H1 (cell line): ENCODE measurements at regions not wholly inside any gene's neighbourhood (a gene's known extent, or its start where the extent isn't known, plus 50 kb on each side); places are given as distances from the start of the nearest gene placed in this dataset.

Source experiments
- CTCF ChIA-PET: fragments of 300-600 bp; sonication (Branson Sonifier 250); formaldehyde crosslinking; loops from one replicate; lab custom pipeline; 2021; ENCODE audit not compliant: partially characterized antibody; lab: Charles Lee
- POLR2A ChIA-PET: fragments of 300-600 bp; sonication (Branson Sonifier 250); formaldehyde crosslinking; loops from one replicate; lab custom pipeline; 2021; ENCODE audit warnings: inconsistent platforms; ENCODE audit not compliant: partially characterized antibody; lab: Charles Lee
- DNase-seq, 2 experiments: peaks; one replicate each; pipeline versions ENCODE4 v3.0.0 to v3.0.0-alpha.2; 2010 to 2022; ENCODE audit warnings: low spot score in 2 of 2, low read depth in 1 of 2, mixed read lengths in 1 of 2
- FAIRE-seq: peaks from 2 replicates; lab custom pipeline; 2011; peaks lifted over from hg19 to GRCh38; lab: Jason Lieb, UNC
- H2AFZ ChIP-seq: 2 replicates; pipeline ENCODE4 v1.8.1; 2012; ENCODE audit warnings: low read length, inconsistent platforms
- H2AK5ac ChIP-seq: 2 replicates; pipeline ENCODE4 v1.6.1; 2013; ENCODE audit warnings: low read depth, low read length
- H2BK120ac ChIP-seq: replicated peaks from 2 replicates; pipeline ENCODE3; 2013; ENCODE audit warnings: low read depth, low read length, inconsistent platforms
- H2BK12ac ChIP-seq: 2 replicates; pipeline ENCODE4 v1.6.1; 2013; ENCODE audit warnings: low read depth, low read length
- H2BK15ac ChIP-seq: 2 replicates; pipeline ENCODE4 v1.6.1; 2013; ENCODE audit warnings: low read length
- H2BK20ac ChIP-seq: 2 replicates; pipeline ENCODE4 v1.6.1; 2013; ENCODE audit warnings: low read length
- H2BK5ac ChIP-seq: 2 replicates; pipeline ENCODE4 v1.6.1; 2013; ENCODE audit warnings: low read depth, low read length
- H3K14ac ChIP-seq: 2 replicates; pipeline ENCODE4 v1.6.1; 2013; ENCODE audit warnings: inconsistent platforms; ENCODE audit not compliant: insufficient read length
- H3K18ac ChIP-seq: 2 replicates; pipeline ENCODE4 v1.6.1; 2013; ENCODE audit warnings: low read length; ENCODE audit errors: extremely low read depth
- H3K23ac ChIP-seq: 2 replicates; pipeline ENCODE4 v1.6.1; 2013; ENCODE audit warnings: inconsistent platforms; ENCODE audit not compliant: insufficient read length
- H3K23me2 ChIP-seq: 2 replicates; pipeline ENCODE4 v1.6.1; 2013; ENCODE audit warnings: low read depth, low read length
- H3K27ac ChIP-seq: 2 replicates; pipeline ENCODE4 v1.6.1; 2011; ENCODE audit warnings: low read depth, low read length, inconsistent platforms
- H3K27me3 ChIP-seq, 4 experiments: replicated peaks in 1 of 4; 1 replicate in 1 of 4; 2 replicates in 3 of 4; pipeline versions ENCODE4 v1.6.1 to v1.8.1; 2011 to 2013; ENCODE audit warnings: low read length in 3 of 4, mild to moderate bottlenecking in 3 of 4, inconsistent platforms in 2 of 4, mixed read lengths in 2 of 4, moderate library complexity in 1 of 4; ENCODE audit not compliant: control insufficient read depth in 3 of 4, insufficient read depth in 3 of 4; ENCODE audit errors: extremely low read depth in 1 of 4
- H3K36me3 ChIP-seq, 4 experiments: 2 replicates each; pipeline versions ENCODE4 v1.6.1 to v1.8.1; 2011 to 2013; ENCODE audit warnings: mild to moderate bottlenecking in 4 of 4, low read length in 3 of 4, moderate library complexity in 2 of 4, control low read depth in 1 of 4, inconsistent platforms in 1 of 4; ENCODE audit not compliant: insufficient read depth in 4 of 4, control insufficient read depth in 2 of 4
- H3K4ac ChIP-seq: replicated peaks from 2 replicates; pipeline ENCODE3; 2013; ENCODE audit warnings: low read length, low read depth, mixed read lengths, inconsistent platforms; ENCODE audit not compliant: insufficient read length
- H3K4me1 ChIP-seq, 4 experiments: replicated peaks in 1 of 4; 1 replicate in 1 of 4; 2 replicates in 3 of 4; pipeline versions ENCODE4 v1.6.1 to v1.8.1; 2011 to 2013; ENCODE audit warnings: low read length in 3 of 4, inconsistent platforms in 2 of 4, mixed read lengths in 1 of 4; ENCODE audit not compliant: insufficient read depth in 4 of 4, control insufficient read depth in 3 of 4
- H3K4me2 ChIP-seq, 2 experiments: 2 replicates each; pipeline versions ENCODE4 v1.6.1 to v1.8.1; 2011 to 2013; ENCODE audit warnings: low read depth in 2 of 2, low read length in 2 of 2, control low read depth in 1 of 2, inconsistent platforms in 1 of 2, mild to moderate bottlenecking in 1 of 2; ENCODE audit not compliant: insufficient read depth in 1 of 2
- H3K4me3 ChIP-seq, 4 experiments: fragments of 200-600, 300-600 bp in 1 of 4; sonication (generic), shearing (Covaris generic), sonication (Bioruptor Twin) in 1 of 4; 2 replicates each; pipeline versions ENCODE4 v1.5.1 to v1.8.1; 2011 to 2016; ENCODE audit warnings: low read length in 4 of 4, low read depth in 3 of 4, control low read depth in 2 of 4, inconsistent platforms in 2 of 4, mild to moderate bottlenecking in 2 of 4, mixed read lengths in 1 of 4, moderate library complexity in 1 of 4; ENCODE audit not compliant: insufficient read depth in 2 of 4; ENCODE audit errors: extremely low read depth in 1 of 4
- H3K56ac ChIP-seq: replicated peaks from 2 replicates; pipeline ENCODE3; 2013; ENCODE audit warnings: low read depth, mild to moderate bottlenecking, mixed read lengths, low read length, inconsistent platforms; ENCODE audit not compliant: insufficient read length
- H3K79me1 ChIP-seq: 2 replicates; pipeline ENCODE4 v1.6.1; 2013; ENCODE audit warnings: low read depth, low read length, control low read depth
- H3K79me2 ChIP-seq, 2 experiments: 2 replicates each; pipeline versions ENCODE4 v1.6.1 to v1.8.1; 2012 to 2013; ENCODE audit warnings: low read length in 2 of 2, mild to moderate bottlenecking in 2 of 2, inconsistent platforms in 1 of 2; ENCODE audit not compliant: insufficient read depth in 2 of 2, control insufficient read depth in 1 of 2
- H3K9ac ChIP-seq, 4 experiments: replicated peaks in 1 of 4; 1 replicate in 1 of 4; 2 replicates in 3 of 4; pipeline versions ENCODE4 v1.6.1 to v1.8.1; 2011 to 2013; ENCODE audit warnings: low read depth in 3 of 4, low read length in 3 of 4, control low read depth in 2 of 4, mild to moderate bottlenecking in 2 of 4, moderate library complexity in 2 of 4, inconsistent platforms in 1 of 4; ENCODE audit errors: extremely low read depth in 1 of 4
- H3K9me3 ChIP-seq, 2 experiments: 2 replicates each; pipeline versions ENCODE4 v1.6.1 to v1.8.1; 2012 to 2013; ENCODE audit warnings: mild to moderate bottlenecking in 2 of 2, moderate library complexity in 2 of 2, control low read depth in 1 of 2, inconsistent platforms in 1 of 2, low read depth in 1 of 2, low read length in 1 of 2, mixed read lengths in 1 of 2; ENCODE audit not compliant: insufficient read depth in 2 of 2
- H4K20me1 ChIP-seq, 2 experiments: replicated peaks in 1 of 2; 2 replicates each; pipeline versions ENCODE3 to v1.8.1; 2011 to 2013; ENCODE audit warnings: inconsistent platforms in 2 of 2, low read length in 2 of 2, mild to moderate bottlenecking in 1 of 2; ENCODE audit not compliant: insufficient read depth in 2 of 2, control insufficient read depth in 1 of 2
- H4K5ac ChIP-seq: 2 replicates; pipeline ENCODE4 v1.6.1; 2013; ENCODE audit warnings: low read length, low read depth, mixed read lengths, inconsistent platforms; ENCODE audit not compliant: insufficient read length
- H4K8ac ChIP-seq: 2 replicates; pipeline ENCODE4 v1.8.0; 2013; ENCODE audit warnings: mild to moderate bottlenecking, moderate library complexity, low read length, inconsistent platforms; ENCODE audit not compliant: insufficient read depth; ENCODE audit errors: extremely low read depth
- H4K91ac ChIP-seq: replicated peaks from 2 replicates; pipeline ENCODE3; 2013; ENCODE audit warnings: low read length, mixed read lengths, inconsistent platforms; ENCODE audit not compliant: insufficient read length
- RAD21 ChIP-seq, 2 experiments: IDR thresholded peaks in 1 of 2; conservative IDR thresholded peaks in 1 of 2; 2 replicates each; pipeline ENCODE4 v1.6.1; 2011; ENCODE audit warnings: low read depth in 2 of 2, low read length in 2 of 2, improper control_type of control experiment in 1 of 2, inconsistent platforms in 1 of 2, mild to moderate bottlenecking in 1 of 2, moderate library complexity in 1 of 2
- TBP ChIP-seq: IDR thresholded peaks from 2 replicates; pipeline ENCODE4 v1.6.1; 2011; ENCODE audit warnings: low read depth, low read length, improper control_type of control experiment
- WGBS, 2 experiments: shearing (Covaris generic) in 1 of 2; methylation state at CpG; one replicate each; pipeline versions ENCODE4 v1.1.6 to v1.1.7; 2013 to 2015; ENCODE audit warnings: low lambda C conversion rate in 2 of 2, mixed read lengths in 2 of 2, inconsistent platforms in 1 of 2, low coverage in 1 of 2, missing lambda C conversion rate in 1 of 2; ENCODE audit not compliant: insufficient replicate concordance in 2 of 2, insufficient coverage in 1 of 2, insufficient read length in 1 of 2; ENCODE audit errors: extremely low coverage in 1 of 2, missing lambda C conversion rate in 1 of 2; 5-methylcytosine and 5-hydroxymethylcytosine counted together

DNA sequence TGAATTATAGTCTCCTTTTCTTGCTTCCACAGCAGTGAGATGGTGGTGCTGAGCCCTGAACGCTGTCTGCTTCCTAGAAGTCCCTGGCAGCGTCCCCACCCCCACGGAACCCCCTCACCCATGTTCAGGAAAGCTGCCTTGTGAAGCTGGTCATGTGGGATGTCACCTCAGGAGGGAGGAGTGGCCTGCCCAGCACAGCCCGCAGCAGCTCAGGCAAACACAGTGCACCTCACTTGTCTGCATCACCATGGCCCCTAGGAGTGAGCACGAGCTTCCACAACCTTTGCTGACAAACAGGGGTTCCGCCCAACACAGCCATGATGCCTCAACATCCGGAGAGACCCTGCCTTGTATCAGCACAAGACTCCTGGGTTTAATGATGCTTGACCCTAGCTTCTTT lies 508.9 kb downstream of the RPS24 start:
- CTCF ChIA-PET: interaction anchor here (0.7 to 3.3 kb wide), 10 partner anchors 11 to 161 kb away, joined by 3 to 10 read pairs (median 3); no protein-coding TSS in a partner anchor
- H3K23me2 ChIP-seq: no peaks in the 10 kb centered on the region

More for the DNA sequence above, 508.9 kb downstream of the RPS24 start:
- H3K79me1 ChIP-seq: no peaks in the 10 kb centered on the region
- no peak overlapping the region for H3K18ac ChIP-seq
- no peak overlapping the region for H3K4me2 ChIP-seq
- H2BK5ac ChIP-seq: no peak overlapping the region
- H3K56ac ChIP-seq: no peak overlapping the region
- no peaks in the 10 kb centered on the region for H4K20me1 ChIP-seq
- H4K91ac ChIP-seq: no peak overlapping the region
- H2AK5ac ChIP-seq: no peak overlapping the region
- FAIRE-seq (no peak), DNase-seq (no peak)
- no peak overlapping the region for H3K9ac ChIP-seq
- 0 out of 2 replicates have a peak overlapping the region, but pooled peaks have one; percentile 21 for H2BK12ac ChIP-seq
- POLR2A ChIA-PET: interaction anchor here (1.6 kb wide), 1 partner anchor 10 kb away, joined by 4 read pairs; no protein-coding TSS in a partner anchor
- no peak overlapping the region for H3K4ac ChIP-seq
- no peak overlapping the region for H4K5ac ChIP-seq
- peak overlapping the region; percentile 44; the same call in 1 of the 2 replicates for H2AFZ ChIP-seq
- no peaks in the 10 kb centered on the region for H3K27me3 ChIP-seq
- no peak overlapping the region for H2BK15ac ChIP-seq
- H3K23ac ChIP-seq: no peak overlapping the region
- no peak overlapping the region for H2BK120ac ChIP-seq
- no peak overlapping the region for H4K8ac ChIP-seq
- no peak overlapping the region for H3K14ac ChIP-seq
- H3K79me2 ChIP-seq: no peaks in the 10 kb centered on the region
- H3K4me1 ChIP-seq: peaks cover 0 to 7% (median 0%) of the 10 kb centered on the region in 4 experiments; a peak in 3 of 7 replicates
- WGBS, 2 experiments: 82% methylated on average over 7 of the region's 7 CpGs; no CpG with 5 or more reads in 1 of the 2 experiments
- no peak overlapping the region for H3K4me3 ChIP-seq
- no peaks in the 10 kb centered on the region for H3K36me3 ChIP-seq
- no peak overlapping the region for H2BK20ac ChIP-seq
- no peak for TF ChIP-seq TBP
- TF ChIP-seq RAD21 (IDR thresholded peaks at IDR 0.05 in 1 of 2, conservative IDR thresholded peaks at IDR 0.05 in 1 of 2; ENCODE audit: low read depth in 2 of 2, low read length in 2 of 2): peak; percentile 8 to 42; a peak in 3 of 4 replicates
- no peak overlapping the region for H3K27ac ChIP-seq
- H3K9me3 ChIP-seq: no peaks in the 10 kb centered on the region
